NCI-H187 (cell line): ENCODE measurements at regions not wholly inside any gene's neighbourhood (a gene's known extent, or its start where the extent isn't known, plus 50 kb on each side); places are given as distances from the start of the nearest gene placed in this dataset.

Source experiments
- DNase-seq, 2 experiments: peaks; one replicate each; lab custom pipeline; 2025; lab: John Stamatoyannopoulos, UW

DNA sequence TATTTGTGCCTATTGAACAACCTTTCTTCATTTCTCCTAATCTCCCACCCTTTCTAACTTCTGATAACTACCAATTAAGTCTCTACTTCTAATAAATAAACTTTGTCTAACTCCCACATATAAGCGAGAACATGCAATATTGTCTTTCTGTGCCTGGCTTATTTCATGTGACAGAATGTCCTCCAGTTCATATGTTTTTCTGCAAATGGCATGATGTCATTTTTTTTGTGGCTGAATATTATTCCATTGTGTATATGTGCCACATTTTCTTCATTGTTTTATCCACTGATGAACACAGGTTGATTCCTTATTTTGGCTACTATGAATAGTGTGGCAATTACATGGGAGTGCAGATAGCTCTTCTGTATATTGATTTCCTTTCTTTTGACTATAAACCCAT lies 1041.5 kb upstream of the MANEA start:
- DNase-seq = no peak

DNA sequence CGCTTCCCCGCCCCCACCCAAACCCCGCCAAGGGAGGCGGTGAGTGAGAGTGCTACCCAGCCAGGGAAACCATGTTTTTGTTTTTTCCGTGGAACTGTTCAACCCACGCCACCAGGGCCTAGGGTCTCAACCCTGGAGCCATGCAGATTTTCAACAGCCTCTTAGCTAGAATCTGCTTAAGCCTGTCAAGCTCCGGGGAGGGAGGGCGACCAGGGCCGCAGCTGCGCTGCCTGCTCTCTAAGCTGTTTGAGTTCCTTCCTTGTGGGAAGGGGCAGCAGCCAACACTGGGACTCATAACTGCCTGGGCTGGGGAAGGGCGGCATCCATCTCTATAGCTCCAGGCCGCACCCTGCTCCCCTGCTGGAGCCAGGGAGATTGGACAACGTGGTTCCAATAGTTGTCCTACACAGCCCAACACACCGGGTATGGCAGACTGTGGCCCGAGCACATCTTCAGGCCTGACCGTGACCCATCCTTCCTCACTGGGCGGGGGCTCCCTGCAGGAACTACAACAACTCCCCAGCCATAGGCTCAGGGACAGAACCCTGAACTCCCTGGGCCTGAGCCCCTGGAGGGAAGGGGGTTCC lies 1065.7 kb upstream of the MANEA start:
- no peak for DNase-seq

DNA sequence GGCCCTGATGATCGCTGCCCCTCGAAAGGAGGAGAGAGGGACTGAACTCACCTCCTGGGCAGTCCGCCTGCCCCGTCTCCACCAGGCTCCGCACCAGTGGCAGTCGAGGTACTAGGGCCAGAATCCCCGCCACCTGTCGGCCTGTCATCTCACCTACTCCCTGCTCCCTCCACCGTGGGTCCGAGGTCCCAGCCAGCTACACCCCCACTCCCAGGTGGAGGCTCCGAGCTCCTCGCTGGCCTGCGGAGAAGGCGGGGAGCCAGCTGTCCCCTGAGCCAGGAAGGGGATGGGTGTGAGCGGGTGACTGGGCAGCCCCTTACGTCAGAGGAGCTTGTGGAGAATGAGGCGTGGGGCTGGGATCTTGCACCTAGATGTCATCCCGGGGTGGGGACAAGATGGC lies 1066.5 kb upstream of the MANEA start:
- DNase-seq = no peak

DNA sequence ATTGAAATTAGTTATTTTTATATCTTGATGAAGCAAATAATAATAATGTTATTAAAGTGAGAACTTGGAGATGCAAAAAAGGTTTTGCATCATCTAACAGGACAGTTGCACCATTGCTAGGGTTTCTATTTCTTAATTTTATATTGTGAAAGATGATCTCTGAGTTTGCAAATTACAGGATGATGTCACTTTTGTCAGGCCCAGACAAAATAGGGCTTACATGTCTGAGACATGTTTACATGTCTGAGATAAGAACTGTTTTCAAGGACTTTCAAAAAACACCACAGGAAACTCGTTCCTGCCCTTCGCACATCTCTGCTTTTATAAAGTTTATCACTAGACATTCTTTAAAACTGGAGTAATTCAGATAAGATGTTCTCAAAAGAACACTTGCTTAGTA lies 1075.8 kb upstream of the MANEA start:
- DNase-seq = no peak

DNA sequence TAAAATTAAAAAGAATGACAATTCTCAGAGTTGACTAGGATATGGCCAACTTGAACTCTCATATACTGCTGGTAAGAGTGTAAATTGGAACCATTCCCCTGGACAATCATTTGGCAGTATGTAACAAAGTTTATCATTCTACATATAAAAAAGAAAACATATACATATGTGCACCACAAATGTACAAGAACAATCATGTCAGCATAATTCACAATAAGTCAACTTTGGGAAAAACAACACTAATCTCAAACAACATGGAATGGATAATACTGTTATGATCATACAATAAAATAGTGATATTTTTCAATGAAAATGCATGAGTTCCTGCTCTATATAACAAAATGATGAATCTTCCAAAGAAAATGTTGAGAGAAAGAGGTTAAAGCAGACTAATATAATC lies 1078.7 kb upstream of the EPHA7 start:
- DNase-seq = no peak

DNA sequence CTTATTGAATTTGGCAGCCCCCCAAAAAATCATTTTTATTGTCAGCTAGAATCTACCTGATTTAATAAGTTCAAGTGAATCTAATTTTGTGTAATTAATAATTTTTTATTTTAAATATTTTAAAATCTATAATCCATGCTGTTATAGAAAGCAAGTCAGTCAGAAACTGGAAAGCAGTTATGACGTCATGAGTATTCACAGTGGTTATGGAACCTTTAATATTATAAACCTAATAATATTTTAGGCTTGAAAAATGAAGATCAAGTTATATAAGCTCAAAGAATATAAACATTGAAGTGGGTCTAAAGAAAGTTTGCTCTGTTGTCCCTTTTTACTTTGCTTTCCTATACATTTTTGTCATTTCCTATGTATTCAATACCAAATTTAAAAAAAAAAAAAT lies 1075.1 kb upstream of the EPHA7 start:
- DNase-seq = no peak

DNA sequence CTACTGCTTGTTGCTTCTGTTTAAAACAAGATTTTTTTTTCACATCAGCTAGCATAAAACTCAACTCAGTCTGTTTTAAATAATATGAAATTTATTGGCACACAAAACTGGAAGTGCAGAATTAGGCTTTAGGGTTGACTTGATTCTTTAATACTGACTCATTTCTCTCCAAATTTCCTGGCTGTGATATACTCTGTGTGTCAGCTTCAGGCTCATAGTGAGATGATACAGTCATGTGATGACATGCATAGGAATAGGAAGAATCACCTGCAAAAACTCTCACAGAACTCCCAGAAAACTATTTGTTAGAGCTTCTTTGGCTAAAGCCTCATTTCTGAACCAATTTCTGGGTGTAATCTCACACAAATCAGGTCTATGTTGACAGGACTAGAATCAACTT lies 1068.0 kb upstream of the EPHA7 start:
- DNase-seq = no peak

DNA sequence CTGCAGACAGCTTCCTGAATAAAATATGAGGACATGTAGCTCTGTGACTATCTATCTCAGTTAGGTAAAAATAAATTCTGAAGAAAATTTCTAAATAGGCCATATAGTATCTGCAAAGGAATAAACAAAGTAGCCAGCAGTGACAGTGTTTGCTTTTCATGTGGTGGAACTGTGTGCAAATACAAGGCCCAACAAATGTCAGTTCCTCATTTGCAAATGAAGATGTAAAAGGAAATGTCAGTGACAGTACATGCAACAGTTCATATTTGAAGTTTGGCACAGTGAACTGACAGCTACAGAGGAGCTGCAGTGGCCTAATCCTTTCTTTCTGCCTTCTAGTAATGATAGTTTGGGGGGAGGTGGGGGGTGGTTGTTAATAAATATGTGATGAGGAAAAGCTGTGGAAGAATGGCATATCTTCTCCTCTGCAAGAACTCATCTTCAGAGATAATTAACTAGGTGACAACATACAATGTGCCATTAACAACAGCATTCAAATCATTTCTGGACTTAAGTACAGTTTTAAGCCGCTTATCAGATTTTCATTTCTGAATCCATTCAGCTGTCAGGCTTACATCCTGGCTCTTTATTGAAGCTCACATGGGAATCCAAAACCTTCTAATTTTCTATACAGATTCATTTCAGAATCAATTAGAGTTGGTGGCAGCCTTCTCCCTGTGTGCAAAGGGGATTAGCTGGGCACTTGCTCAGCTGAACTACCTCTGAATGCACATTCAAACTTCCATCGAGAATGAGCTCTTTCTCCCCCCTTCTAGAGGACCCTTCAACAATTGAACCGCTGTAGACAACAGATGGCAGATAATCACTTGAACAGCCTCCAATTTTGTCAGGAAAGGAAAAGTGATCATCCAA lies 1059.0 kb upstream of the EPHA7 start:
- DNase-seq = no peak

DNA sequence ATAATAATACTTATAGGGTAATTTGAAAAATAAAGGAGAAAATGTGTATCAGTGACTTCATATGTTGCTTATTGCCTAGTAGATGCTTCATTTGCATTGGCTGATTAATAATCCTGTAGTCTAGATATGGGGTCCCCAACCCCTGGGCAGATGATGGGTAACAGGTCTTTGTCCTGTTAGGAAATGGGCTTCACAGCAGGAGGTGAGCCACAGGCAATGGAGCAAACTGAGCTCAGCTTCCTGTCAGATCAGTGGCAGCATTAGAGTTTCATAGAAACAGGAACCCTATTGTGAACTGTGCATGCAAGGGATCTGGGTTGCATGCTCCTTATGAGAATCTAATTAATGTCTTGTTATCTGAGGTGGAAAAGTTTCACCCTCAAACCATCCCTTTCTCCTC lies 1049.5 kb upstream of the EPHA7 start:
- no peak for DNase-seq

DNA sequence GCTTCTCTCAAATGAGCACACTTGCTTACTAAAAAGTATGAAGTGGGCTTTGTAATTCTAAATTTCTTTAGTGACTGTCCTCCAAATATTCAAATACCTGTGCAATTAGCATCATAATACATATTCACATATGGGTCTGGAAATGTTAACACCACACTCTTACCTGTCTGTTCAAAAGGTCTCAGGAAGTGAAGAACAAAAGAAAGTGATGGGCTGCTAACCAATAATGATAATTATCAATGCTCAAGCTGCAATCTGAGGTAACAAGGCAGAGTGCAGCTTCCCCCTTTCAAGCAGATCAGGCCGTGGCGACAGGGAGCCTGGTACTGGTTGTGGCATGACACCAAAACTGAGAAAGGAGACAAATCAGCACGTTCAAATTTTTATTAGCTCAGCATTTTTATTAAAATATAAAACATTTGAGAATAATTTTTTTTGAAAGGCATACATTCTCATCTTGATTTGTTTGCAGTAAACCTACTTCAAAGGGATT lies 1044.7 kb upstream of the EPHA7 start:
- DNase-seq = no peak

DNA sequence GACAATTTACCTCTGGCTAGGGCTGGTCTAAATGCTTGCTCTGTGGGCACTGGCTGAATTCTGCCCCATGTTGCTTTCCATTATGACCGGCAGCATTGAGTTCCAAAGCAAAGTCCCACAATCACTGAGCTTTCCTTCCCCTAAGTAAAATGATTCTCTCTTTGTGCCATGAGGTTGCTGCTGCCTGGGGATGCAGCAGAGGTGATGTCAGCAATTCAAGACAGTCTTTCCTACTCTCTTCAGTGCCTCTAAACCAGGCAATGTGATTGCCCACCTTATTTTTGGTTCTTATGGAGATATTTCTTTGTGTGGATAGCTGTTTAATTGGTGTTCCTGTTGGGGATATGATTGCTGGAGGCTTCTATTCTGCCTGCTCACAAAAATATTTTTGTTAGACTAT lies 1043.9 kb upstream of the EPHA7 start:
- DNase-seq = no peak

DNA sequence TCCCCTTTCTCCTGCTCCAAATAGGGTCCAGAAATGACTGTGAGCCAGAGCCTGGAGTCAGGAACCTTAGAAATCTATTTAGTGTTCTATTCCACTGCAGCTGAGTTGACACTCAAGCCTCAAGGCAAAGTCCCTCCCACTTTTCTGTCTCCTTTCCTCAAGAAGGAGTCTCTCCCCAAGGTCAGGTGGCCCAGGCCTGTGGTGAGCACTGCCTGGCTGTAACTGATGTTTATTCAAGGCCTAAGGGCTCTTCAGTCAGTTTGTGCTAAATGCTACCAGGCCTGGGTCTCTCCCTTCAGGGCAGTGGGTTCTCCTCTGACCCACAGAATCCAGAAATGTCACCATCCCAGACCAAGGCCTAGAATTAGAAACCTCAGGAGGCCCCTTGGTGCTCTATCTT lies 1042.9 kb upstream of the EPHA7 start:
- DNase-seq = no peak

DNA sequence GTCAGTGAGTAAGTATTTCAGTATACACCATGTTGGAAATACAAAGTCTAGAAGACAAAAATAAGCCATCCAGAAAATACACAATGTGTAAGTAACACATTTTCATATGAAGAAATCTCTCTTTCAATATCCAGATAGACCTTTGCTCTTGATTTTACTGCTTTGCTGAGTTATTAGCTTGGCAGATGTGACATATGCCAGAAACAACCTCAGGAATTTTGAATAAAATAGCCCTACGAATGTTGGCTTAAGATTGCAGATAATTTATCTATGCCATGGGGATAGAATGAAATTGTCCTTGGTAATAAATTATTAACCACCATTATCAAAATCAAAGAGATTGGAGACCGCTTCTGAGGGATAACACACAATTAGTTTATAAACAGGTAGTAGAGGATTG lies 1036.9 kb upstream of the EPHA7 start:
- no peak for DNase-seq

DNA sequence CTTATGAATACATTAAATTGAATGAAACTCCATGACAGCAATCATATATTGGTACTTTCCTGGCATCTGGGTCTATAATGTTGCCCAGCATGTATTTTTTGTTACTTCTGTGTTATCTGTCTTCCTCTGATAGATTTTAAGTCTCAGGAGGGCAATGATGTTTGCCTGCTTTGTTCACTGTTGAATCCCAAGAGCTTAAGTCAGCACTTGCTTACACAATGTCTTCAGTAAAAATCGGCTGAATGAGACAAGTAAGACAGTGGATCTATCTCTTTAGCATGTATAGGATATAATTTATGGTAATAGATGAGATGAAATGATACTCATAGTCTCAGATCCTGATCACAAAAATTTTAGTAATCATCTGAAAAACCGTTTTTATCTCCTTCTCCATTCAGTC lies 1034.9 kb upstream of the EPHA7 start:
- no peak for DNase-seq

DNA sequence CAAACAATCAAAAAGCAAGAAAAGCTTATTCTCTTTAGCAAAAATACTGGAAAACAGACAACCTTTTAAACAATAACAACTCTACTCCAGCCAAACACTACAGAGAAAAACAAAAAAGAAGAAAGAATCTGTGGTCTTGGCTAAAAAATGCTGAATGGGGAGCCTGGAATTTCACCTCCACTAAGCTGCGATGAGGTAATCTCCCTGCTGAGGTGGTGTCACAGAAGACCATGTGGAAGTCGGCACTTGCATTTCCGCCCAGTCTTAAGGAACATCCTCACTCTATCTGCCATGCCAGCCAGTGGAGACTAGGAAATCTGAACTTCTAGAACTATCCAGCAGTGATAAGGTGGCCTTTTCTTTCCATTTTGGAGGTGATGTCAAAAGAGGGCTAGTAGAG lies 1026.8 kb upstream of the EPHA7 start:
- DNase-seq = no peak

DNA sequence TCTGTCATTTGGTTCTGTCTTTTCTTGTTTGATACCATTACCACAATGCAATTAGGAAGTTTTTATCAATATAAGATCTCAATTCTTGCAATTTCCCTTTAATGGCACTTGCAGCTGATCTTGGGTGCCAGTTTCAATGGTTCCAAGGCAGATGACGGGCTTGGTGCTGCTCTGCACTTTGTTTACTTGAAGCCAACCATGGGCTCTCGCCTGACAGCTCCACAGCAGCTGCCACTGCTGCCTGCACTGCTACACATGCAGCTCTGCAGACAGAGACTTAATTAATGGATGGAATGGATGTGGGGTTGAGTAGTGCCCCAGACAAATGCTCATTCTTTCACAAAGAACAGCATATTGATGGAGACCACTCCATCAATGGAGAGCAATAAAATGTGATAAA lies 1024.3 kb upstream of the EPHA7 start:
- no peak for DNase-seq

DNA sequence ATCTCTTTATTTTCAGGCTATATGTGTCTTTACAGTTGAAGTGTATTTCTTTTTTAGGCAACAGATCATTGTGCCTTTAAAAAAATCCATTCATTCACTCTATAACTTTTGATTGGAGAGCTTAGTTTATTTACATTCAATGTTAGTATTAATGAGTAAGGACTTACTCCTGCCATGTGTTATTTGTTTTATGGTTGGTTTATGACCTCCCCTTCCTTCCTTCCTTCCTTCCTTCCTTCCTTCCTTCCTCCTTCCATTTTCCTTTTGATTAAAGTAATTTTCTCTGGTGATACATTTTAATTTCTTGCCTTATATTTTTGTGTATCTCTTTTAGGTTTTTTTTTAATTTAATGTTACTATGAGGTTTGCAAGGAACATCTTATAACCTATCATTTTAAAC lies 1005.3 kb upstream of the EPHA7 start:
- no peak for DNase-seq

DNA sequence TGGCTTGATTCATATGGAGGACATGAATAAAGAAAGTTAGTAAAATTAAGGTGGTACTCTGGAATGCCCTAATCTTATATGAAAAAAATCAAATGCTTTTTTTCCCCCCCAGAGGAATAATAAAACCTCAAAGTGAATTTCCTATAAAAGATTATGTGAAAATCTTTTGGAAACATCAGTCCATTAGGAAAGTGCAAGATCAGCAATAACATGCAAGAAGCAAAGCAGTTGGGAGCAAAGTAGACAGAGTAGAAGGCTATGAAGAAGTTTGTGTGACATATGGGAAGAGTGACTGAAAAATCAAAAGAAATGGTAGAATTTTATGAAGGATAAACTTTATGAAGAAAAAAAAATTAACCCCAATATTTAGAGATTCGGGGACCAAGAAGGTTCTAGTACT lies 998.0 kb upstream of the EPHA7 start:
- no peak for DNase-seq

DNA sequence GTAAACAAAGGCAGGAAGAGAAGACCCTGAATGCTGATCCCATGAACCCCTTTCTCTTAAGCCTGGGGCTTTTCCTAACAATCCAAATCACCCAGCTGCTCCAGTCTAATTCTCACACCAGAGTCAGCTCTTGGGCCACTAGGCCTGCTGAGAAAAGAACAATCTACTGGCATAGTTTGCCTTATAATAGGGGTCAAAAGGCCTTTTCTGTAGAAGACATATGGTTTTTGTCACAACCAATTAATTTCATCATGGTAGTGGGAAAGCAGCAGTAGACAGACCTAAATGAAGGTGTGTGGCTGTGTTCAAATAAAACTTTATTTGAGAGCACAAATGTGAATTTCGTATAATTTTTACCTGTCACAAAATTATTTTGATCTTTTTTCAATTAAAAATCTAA lies 994.7 kb upstream of the EPHA7 start:
- DNase-seq = no peak

DNA sequence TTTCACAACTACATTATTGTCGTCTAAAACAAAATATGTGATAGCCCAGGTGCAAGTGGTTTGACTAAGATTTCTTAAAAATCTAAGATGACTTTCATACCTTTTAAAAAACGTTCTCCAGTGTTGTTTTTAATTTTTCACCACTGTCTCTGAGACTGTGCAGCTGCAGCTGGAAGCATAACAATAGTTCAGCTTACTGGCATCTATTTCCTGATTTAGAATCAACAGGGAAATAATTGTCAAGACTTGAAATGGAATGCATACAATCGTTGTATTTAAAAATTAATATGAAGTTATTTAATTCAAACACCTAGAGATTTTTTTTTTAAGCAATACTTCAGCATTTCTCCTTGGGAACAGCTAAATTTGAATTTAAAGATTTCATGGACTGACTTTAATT lies 982.0 kb upstream of the EPHA7 start:
- no peak for DNase-seq

DNA sequence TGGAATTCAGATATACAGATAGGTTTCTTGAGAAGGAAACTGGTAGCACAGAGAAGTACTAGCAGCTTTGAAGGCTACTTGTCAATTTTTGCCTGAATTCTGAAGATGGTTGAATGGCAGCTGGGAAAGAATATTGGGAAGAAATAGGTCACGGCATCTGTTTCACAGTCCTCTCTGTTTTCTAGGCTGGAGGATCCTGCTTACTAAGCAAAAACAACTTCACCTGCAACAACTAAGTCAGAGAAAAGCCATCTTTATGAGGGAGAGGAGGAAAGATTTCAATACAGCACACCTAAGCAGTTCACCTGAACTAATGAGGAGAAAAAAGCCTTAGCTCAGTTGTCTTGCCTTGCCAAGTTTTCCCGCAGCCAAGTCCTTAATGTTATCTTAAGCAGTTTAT lies 975.5 kb upstream of the EPHA7 start:
- DNase-seq = no peak

DNA sequence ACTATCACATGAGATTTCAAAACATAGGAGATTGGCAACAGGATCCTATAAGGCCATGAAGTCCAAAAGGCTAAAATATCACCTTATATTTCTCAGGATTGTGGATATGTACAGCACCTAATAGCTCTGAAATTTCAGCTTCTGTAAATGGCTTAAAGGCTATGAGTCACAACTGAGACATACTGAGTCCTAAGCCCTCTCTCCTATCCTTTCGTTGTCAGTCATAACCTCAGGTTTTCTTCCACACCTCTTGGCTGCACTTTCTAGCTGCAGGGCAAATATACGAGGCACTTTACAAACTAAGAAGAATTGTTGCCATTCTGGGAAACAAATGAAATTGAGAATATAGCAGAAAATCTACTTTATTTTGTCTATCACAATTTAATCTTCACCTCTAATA lies 969.9 kb upstream of the EPHA7 start:
- no peak for DNase-seq

DNA sequence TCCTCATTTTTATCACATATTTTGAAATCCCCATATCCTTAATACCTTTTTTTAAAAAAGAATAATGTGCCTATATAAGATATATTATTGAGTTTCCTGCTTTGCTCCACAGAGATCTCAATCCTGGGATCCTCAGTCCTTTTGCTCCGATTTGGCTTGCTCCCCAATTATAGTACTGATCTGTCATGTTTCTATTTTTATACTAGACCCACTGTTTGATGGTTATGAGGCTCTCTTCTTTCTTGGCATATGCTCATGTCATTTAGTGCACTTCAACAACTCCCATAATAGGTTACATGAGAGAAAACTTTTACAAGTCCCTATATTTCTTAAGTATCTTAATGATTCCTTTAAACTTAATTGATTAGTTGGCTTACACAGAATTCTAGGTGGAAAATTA lies 958.5 kb upstream of the EPHA7 start:
- DNase-seq = no peak

DNA sequence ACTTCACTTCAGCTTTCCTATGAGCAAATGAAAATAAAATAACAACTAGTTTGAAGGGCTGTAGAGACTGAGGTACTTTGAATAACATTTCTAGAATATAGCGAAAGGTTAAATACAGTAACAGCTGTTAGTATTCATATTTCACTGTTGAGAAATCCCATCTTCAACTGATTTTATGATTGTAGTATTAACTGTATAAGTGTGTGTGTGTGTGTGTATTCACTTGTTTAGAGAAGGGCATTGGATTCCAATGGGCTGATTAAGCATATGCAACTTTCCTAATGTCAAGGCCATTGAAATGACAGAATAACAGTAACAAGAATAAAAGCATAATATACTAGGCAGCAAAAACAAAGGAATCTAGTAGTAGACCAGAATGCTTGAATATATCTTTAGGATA lies 957.5 kb upstream of the EPHA7 start:
- no peak for DNase-seq
